ENCODE measurements at regions not wholly inside any gene's neighbourhood (a gene's known extent, or its start where the extent isn't known, plus 50 kb on each side); places are given as distances from the start of the nearest gene placed in this dataset.

DNA sequence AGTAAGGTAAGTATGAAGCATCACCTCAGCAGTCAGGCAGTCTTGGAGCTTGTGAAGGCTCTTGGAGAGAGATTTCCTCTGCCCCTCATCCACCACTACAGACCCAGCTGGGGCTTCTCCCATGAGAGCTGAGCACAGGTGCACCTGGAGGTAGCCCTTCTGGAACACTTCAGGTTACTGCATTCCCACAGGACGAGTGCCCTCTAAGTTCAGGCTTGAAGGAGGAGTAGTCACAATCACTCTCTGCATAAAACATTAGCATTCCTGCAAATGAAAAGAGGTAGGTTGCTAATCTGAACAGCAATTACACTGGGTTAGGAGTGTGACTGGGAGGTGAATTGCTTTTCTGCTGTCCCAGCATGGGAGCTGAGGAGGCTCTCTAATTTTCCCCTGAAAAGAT is 308.8 kb downstream of the TEX13C start:
- H3K9ac ChIP-seq (ENCODE audit: insufficient read depth in 1 of 2, low read depth in 2 of 2, low read length in 2 of 2) = no peak overlapping the region
- no peaks in the 10 kb centered on the region for H4K20me1 ChIP-seq (replicated peaks; ENCODE audit: control insufficient read depth, insufficient read depth, low read length)
- no peaks in the 10 kb centered on the region for H3K79me2 ChIP-seq (ENCODE audit: control insufficient read depth, insufficient read depth, low read length)
- H3K27ac ChIP-seq (ENCODE audit: extremely low read depth, low read depth, low read length) = no peak overlapping the region
- WGBS (ENCODE audit: insufficient coverage, low coverage, missing lambda C conversion rate) = 0% methylated on average over 1 of the region's 1 CpG
- no peak overlapping the region for H3K4me3 ChIP-seq
- intact Hi-C loops (cut with micrococcal nuclease) = no loop called here
- DNase-seq (ENCODE audit: extremely low read depth in 1 of 4, low spot score in 3 of 4) (no peak), ATAC-seq (no peak), FAIRE-seq (no peak)
- BruUV-seq (replicated peaks) = no TSS peak
- H3K27me3 ChIP-seq (ENCODE audit: control insufficient read depth in 2 of 2, insufficient read depth in 2 of 2, low read length in 2 of 2) = no peaks in the 10 kb centered on the region
- no peaks in the 10 kb centered on the region for H3K36me3 ChIP-seq (ENCODE audit: control insufficient read depth, insufficient read depth, low read length)
- in situ Hi-C loops (cut with MboI) = no loop called here
- no peak overlapping the region for H2AFZ ChIP-seq (ENCODE audit: low read depth, low read length)
- H3K9me3 ChIP-seq (replicated peaks; ENCODE audit: control insufficient read depth, insufficient read depth, low read depth, low read length) = no peaks in the 10 kb centered on the region
- POLR2A ChIA-PET = no interaction called here
- no peaks in the 10 kb centered on the region for H3K9me1 ChIP-seq (ENCODE audit: control insufficient read depth, insufficient read depth, low read length)
- no peaks in the 10 kb centered on the region; a peak in 1 of 5 replicates for H3K4me1 ChIP-seq (replicated peaks in 1 of 2; ENCODE audit: control insufficient read depth in 2 of 2, insufficient read depth in 2 of 2, low read length in 2 of 2)
- CTCF ChIA-PET (ENCODE audit: low intra/inter-chr PET ratio) = no interaction called here
- H3K4me2 ChIP-seq (ENCODE audit: insufficient read depth, low read length) = no peak overlapping the region
- TF ChIP-seq NFE2 (IDR thresholded peaks at IDR 0.05; ENCODE audit: low read depth) (no peak), PRPF4 (IDR thresholded peaks at IDR 0.05; ENCODE audit: insufficient read depth, low read depth, low read length, poor library complexity, severe bottlenecking) (no peak), ZNF551 (CRISPR knock-in tag; IDR thresholded peaks at IDR 0.05) (no peak), FOXM1 (IDR thresholded peaks at IDR 0.05; ENCODE audit: low read depth) (no peak), FOXM1 (CRISPR knock-in tag; IDR thresholded peaks at IDR 0.05; ENCODE audit: low read depth) (no peak), RHOXF2B (CRISPR knock-in tag; conservative IDR thresholded peaks at IDR 0.05) (no peak), ZNF280B (CRISPR knock-in tag; IDR thresholded peaks at IDR 0.05) (no peak), ZNF175 (CRISPR knock-in tag; IDR thresholded peaks at IDR 0.05; ENCODE audit: low read depth) (no peak), CBFB (CRISPR knock-in tag; IDR thresholded peaks at IDR 0.05) (no peak), GTF3C2 (IDR thresholded peaks at IDR 0.05; ENCODE audit: borderline replicate concordance, extremely low read depth, insufficient read length) (no peak)
- TF ChIP-seq, protein P1, sequence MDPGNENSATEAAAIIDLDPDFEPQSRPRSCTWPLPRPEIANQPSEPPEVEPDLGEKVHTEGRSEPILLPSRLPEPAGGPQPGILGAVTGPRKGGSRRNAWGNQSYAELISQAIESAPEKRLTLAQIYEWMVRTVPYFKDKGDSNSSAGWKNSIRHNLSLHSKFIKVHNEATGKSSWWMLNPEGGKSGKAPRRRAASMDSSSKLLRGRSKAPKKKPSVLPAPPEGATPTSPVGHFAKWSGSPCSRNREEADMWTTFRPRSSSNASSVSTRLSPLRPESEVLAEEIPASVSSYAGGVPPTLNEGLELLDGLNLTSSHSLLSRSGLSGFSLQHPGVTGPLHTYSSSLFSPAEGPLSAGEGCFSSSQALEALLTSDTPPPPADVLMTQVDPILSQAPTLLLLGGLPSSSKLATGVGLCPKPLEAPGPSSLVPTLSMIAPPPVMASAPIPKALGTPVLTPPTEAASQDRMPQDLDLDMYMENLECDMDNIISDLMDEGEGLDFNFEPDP (CRISPR knock-in tag; IDR thresholded peaks at IDR 0.05) = no peak
- TF ChIP-seq, protein P2, sequence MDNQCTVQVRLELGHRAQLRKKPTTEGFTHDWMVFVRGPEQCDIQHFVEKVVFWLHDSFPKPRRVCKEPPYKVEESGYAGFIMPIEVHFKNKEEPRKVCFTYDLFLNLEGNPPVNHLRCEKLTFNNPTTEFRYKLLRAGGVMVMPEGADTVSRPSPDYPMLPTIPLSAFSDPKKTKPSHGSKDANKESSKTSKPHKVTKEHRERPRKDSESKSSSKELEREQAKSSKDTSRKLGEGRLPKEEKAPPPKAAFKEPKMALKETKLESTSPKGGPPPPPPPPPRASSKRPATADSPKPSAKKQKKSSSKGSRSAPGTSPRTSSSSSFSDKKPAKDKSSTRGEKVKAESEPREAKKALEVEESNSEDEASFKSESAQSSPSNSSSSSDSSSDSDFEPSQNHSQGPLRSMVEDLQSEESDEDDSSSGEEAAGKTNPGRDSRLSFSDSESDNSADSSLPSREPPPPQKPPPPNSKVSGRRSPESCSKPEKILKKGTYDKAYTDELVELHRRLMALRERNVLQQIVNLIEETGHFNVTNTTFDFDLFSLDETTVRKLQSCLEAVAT (IDR thresholded peaks at IDR 0.05) = no peak
- TF ChIP-seq, protein P3, sequence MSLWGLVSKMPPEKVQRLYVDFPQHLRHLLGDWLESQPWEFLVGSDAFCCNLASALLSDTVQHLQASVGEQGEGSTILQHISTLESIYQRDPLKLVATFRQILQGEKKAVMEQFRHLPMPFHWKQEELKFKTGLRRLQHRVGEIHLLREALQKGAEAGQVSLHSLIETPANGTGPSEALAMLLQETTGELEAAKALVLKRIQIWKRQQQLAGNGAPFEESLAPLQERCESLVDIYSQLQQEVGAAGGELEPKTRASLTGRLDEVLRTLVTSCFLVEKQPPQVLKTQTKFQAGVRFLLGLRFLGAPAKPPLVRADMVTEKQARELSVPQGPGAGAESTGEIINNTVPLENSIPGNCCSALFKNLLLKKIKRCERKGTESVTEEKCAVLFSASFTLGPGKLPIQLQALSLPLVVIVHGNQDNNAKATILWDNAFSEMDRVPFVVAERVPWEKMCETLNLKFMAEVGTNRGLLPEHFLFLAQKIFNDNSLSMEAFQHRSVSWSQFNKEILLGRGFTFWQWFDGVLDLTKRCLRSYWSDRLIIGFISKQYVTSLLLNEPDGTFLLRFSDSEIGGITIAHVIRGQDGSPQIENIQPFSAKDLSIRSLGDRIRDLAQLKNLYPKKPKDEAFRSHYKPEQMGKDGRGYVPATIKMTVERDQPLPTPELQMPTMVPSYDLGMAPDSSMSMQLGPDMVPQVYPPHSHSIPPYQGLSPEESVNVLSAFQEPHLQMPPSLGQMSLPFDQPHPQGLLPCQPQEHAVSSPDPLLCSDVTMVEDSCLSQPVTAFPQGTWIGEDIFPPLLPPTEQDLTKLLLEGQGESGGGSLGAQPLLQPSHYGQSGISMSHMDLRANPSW (CRISPR knock-in tag; IDR thresholded peaks at IDR 0.05) = no peak
